Retinal pigment epithelial cell (primary cell): ENCODE measurements at regions not wholly inside any gene's neighbourhood (a gene's known extent, or its start where the extent isn't known, plus 50 kb on each side); places are given as distances from the start of the nearest gene placed in this dataset.

Experiments used
- DNase-seq: peaks from one replicate; pipeline ENCODE4 v3.0.0-alpha.2; 2010; ENCODE audit warnings: low read depth
- H3K4me3 ChIP-seq: 2 replicates; pipeline ENCODE4 v1.5.1; 2011; ENCODE audit warnings: mild to moderate bottlenecking, low read length, control low read depth, moderate library complexity
- CTCF ChIP-seq: conservative IDR thresholded peaks from 2 replicates; pipeline ENCODE4 v1.5.1; 2011; ENCODE audit warnings: low read depth, low read length, control low read depth, inconsistent platforms

- no peak overlapping the region for H3K4me3 ChIP-seq
- DNase-seq = no peak
- TF ChIP-seq CTCF = no peak
Observed at GRCh38 chr18:52183107-52183506, 156.9 kb upstream of the DCC start.

GRCh38 chr18:52190195-52190594, 149.8 kb upstream of the DCC start:
- no peak for TF ChIP-seq CTCF
- H3K4me3 ChIP-seq = no peak overlapping the region
- DNase-seq = no peak

GRCh38 chr18:52190631-52191030, 149.4 kb upstream of the DCC start:
- no peak for DNase-seq
- H3K4me3 ChIP-seq = no peak overlapping the region
- TF ChIP-seq CTCF = no peak

GRCh38 chr18:52200406-52200805, 139.6 kb upstream of the DCC start:
- no peak for DNase-seq
- no peak overlapping the region for H3K4me3 ChIP-seq
- no peak for TF ChIP-seq CTCF

- no peak overlapping the region for H3K4me3 ChIP-seq
- no peak for DNase-seq
- no peak for TF ChIP-seq CTCF
Observed at GRCh38 chr18:52200921-52201663, 138.9 kb upstream of the DCC start.

- no peak overlapping the region for H3K4me3 ChIP-seq
- TF ChIP-seq CTCF = no peak
- no peak for DNase-seq
Observed at GRCh38 chr18:52208646-52209045, 131.4 kb upstream of the DCC start.

- TF ChIP-seq CTCF = no peak
- DNase-seq = no peak
- H3K4me3 ChIP-seq = no peak overlapping the region
Observed at GRCh38 chr18:52216109-52216508, 123.9 kb upstream of the DCC start.
